HFF-Myc (cell line): ENCODE measurements at regions not wholly inside any gene's neighbourhood (a gene's known extent, or its start where the extent isn't known, plus 50 kb on each side); places are given as distances from the start of the nearest gene placed in this dataset.

Experiments
- DNase-seq: peaks from one replicate; pipeline ENCODE4 v3.0.0-alpha.2; 2011; ENCODE audit warnings: low read depth; ENCODE audit errors: extremely low read depth
- H3K4me3 ChIP-seq: replicated peaks from 2 replicates; pipeline ENCODE4 v1.5.1; 2011; ENCODE audit warnings: low read depth, mild to moderate bottlenecking, control low read depth, low read length
- TF ChIP-seq, protein P1 (sequence below): IDR thresholded peaks from 2 replicates; pipeline ENCODE4 v1.5.1; 2012; ENCODE audit warnings: mild to moderate bottlenecking, low read depth, low read length, control low read depth; ENCODE audit errors: missing control alignments

DNA sequence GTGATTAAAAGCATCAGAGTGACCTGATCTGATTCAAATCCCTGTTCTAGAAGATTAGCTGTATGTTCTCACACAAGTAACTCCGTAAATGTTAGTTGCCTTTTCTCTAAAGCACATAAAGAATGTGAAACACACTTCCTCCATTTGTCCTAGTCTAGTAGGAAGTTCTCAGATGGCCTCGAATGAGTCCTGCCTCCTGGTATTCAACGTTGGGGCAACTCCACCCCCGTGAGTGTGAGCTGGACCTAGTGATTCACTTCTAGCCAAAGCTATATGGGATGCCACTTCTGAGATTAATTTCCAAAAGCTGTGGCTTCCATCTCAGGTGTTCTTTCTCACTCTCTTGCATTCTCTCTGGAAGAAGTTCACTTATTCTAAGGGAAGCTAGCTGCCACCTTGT, 267.6 kb downstream of the GPATCH2 start:
- no peak for DNase-seq
- TF ChIP-seq, protein P1, sequence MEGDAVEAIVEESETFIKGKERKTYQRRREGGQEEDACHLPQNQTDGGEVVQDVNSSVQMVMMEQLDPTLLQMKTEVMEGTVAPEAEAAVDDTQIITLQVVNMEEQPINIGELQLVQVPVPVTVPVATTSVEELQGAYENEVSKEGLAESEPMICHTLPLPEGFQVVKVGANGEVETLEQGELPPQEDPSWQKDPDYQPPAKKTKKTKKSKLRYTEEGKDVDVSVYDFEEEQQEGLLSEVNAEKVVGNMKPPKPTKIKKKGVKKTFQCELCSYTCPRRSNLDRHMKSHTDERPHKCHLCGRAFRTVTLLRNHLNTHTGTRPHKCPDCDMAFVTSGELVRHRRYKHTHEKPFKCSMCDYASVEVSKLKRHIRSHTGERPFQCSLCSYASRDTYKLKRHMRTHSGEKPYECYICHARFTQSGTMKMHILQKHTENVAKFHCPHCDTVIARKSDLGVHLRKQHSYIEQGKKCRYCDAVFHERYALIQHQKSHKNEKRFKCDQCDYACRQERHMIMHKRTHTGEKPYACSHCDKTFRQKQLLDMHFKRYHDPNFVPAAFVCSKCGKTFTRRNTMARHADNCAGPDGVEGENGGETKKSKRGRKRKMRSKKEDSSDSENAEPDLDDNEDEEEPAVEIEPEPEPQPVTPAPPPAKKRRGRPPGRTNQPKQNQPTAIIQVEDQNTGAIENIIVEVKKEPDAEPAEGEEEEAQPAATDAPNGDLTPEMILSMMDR, result no peak
- no peak overlapping the region for H3K4me3 ChIP-seq

DNA sequence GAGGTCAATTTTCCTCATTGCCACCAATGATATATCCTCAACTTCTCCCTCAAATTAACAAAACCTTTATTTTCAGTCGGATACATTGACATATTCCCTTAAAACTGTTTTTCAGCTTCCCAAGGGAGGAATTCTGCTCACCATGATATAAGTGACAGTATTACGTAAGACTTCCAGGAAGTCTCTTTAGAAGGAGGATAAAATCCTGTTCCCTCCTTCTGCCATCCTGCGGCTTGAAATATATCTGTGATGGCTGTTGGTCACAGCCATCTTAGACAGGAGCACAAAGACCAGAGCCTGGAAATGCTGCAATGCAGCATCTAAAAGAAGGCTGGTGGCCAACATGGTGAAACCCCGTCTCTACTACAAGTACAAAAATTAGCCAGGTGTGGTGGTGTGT, 270.4 kb downstream of the GPATCH2 start:
- no peak for DNase-seq
- TF ChIP-seq, protein P1, result no peak
- no peak overlapping the region for H3K4me3 ChIP-seq

DNA sequence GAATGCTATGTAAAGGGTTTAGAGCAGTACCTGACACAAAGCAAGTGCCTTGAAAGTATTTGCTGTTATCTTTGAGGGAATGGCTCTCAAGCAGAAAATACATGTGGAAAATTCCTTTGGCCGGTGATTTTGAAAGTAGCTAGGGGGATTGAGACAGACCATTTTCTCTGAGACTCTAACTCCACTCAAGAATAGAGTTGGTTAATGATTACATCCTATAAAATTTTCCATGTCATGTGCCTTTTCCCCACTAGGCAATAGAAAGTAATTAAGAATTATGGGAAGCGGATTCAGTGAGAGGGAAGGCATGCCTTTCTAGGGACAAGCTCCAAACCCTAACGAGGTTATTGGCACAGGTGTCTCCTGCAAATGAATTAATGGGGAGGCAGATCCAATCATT, 276.0 kb downstream of the GPATCH2 start:
- TF ChIP-seq, protein P1, result no peak
- DNase-seq, result no peak
- no peak overlapping the region for H3K4me3 ChIP-seq

DNA sequence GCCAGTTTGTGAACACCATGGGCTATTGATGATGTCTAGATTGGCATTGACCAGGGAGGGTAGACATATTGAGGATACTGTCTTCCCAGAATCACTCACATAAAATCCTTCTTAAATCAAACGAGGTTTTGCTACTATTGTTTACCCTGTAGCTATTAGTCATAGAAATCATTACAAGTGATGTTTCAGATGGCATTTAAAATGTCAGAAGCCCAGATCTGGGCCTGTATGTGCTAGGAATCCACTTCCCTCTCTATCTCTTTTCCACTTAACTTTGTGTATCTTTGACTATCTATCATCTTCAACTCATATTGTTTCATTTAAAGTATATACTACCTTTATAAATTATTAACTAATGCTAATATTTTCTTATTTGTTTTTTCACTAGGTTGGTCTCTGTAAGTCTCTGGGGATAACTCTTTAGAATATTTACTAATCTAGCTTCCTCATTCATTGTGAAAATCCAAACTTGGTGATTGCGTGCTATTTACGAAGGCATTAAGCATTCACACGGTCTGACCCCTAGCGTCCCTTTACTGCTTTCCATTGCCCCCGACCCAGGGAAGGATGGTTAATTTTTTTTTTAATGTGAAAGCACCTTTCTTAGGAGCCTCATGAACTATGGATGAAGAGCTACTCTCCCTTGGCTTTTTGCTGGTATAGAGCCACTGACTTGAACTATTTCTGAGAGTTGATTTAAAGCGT, 281.8 kb downstream of the GPATCH2 start:
- DNase-seq, result no peak
- H3K4me3 ChIP-seq, result no peak overlapping the region
- TF ChIP-seq, protein P1, result no peak

DNA sequence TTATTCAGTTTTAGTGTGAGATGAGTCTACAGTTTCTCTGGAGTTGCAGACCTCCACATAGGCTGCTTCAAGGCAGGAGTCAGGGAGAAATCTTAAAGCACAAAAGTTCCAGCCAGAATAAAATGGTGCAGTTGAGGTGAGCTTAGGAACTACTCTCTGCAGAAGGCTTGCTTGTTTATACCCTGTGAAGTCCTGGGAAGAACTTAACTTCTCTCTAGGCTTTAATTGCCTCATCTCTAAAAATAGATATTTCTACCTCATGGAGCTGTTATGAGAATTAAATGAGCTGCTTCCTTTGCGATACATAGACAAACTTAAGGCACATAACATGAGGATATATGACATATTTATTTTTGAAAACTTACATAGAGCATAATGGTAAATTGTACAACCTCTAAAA, 286.2 kb downstream of the GPATCH2 start:
- DNase-seq, result no peak
- TF ChIP-seq, protein P1, result no peak
- H3K4me3 ChIP-seq, result no peak overlapping the region

DNA sequence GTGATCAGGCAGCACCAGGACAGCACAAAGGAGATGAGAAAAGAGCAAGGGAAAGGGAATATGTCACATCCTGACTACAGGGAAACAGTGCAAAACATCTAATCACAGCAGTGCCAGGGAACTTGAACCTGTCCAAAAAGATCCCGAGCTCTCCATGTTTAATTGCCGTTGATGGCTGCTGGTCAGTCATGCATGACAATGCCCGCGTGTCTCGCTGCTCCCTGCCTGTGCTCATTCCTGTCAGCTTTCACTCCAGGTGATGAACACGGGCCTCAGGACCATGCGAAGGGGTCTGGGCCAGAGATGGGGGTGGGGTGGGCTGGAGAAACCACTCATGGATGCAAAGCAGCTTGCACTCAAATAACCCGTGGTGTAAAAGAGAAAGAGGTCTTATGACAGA, 287.0 kb downstream of the GPATCH2 start:
- no peak overlapping the region for H3K4me3 ChIP-seq
- TF ChIP-seq, protein P1, result no peak
- DNase-seq, result no peak

GRCh38 chr1:217342105-217342504, 288.8 kb downstream of the GPATCH2 start:
- no peak overlapping the region for H3K4me3 ChIP-seq
- no peak for DNase-seq
- TF ChIP-seq, protein P1, result no peak
